PC-9 (cell line): ENCODE measurements at regions not wholly inside any gene's neighbourhood (a gene's known extent, or its start where the extent isn't known, plus 50 kb on each side); places are given as distances from the start of the nearest gene placed in this dataset.

Experiments
- BruUV-seq: library from RNA; stranded (reverse); fragments of 400-500 nt; replicated peaks from 2 replicates; lab custom pipeline; 2021; lab: Mats Ljungman, UMichigan
- CTCF ChIA-PET: fragments of 300-600 bp; sonication (Branson Sonifier 250); formaldehyde crosslinking; loops from one replicate; lab custom pipeline; 2022; ENCODE audit warnings: antibody characterized with exemption; lab: Charles Lee
- POLR2A ChIA-PET: fragments of 300-600 bp; sonication (Branson Sonifier 250); formaldehyde crosslinking; loops from one replicate; lab custom pipeline; 2022; ENCODE audit warnings: antibody characterized with exemption; ENCODE audit not compliant: unreplicated experiment; lab: Charles Lee
- DNase-seq, 2 experiments: peaks; one replicate each; pipeline versions ENCODE4 v3.0.0 to v3.0.0-alpha.2; 2015 to 2022; ENCODE audit warnings: mixed read lengths in 1 of 2
- H2AFZ ChIP-seq: fragments of 200-600 bp; sonication (generic); 2 replicates; pipeline ENCODE4 v1.8.1; 2017; ENCODE audit warnings: antibody characterized with exemption
- H3F3A ChIP-seq: fragments of 200-600 bp; sonication (generic); 2 replicates; pipeline ENCODE4 v1.8.1; 2017; ENCODE audit warnings: antibody characterized with exemption, mild to moderate bottlenecking, low read depth; ENCODE audit not compliant: insufficient read depth
- H3K27ac ChIP-seq: fragments of 200-600 bp; sonication (generic); 2 replicates; pipeline ENCODE4 v1.6.1; 2016; ENCODE audit warnings: mixed run types
- H3K27me3 ChIP-seq: fragments of 200-600 bp; sonication (generic); 2 replicates; pipeline ENCODE4 v1.6.1; 2016; ENCODE audit warnings: low read depth, mixed run types; ENCODE audit not compliant: insufficient read depth
- H3K36me3 ChIP-seq: fragments of 200-600 bp; sonication (generic); 2 replicates; pipeline ENCODE4 v1.6.1; 2016; ENCODE audit warnings: low read depth, mixed run types
- H3K4me1 ChIP-seq: fragments of 200-600 bp; sonication (generic); replicated peaks from 2 replicates; pipeline ENCODE4 v1.6.1; 2016; ENCODE audit warnings: mixed run types; ENCODE audit not compliant: insufficient read depth
- H3K4me2 ChIP-seq: fragments of 200-600 bp; sonication (generic); 2 replicates; pipeline ENCODE4 v1.6.1; 2017; ENCODE audit warnings: mixed run types
- H3K4me3 ChIP-seq: fragments of 200-600 bp; sonication (generic); 2 replicates; pipeline ENCODE4 v1.6.1; 2016; ENCODE audit warnings: mixed run types
- H3K79me2 ChIP-seq: fragments of 200-600 bp; sonication (generic); 2 replicates; pipeline ENCODE4 v1.6.1; 2017; ENCODE audit warnings: low read depth, mixed run types
- H3K9me2 ChIP-seq: fragments of 200-600 bp; sonication (generic); 2 replicates; pipeline ENCODE4 v1.8.1; 2017; ENCODE audit warnings: mild to moderate bottlenecking; ENCODE audit not compliant: insufficient read depth
- H3K9me3 ChIP-seq: fragments of 200-600 bp; sonication (generic); 2 replicates; pipeline ENCODE4 v1.8.1; 2016; ENCODE audit warnings: low read depth; ENCODE audit not compliant: insufficient read depth
- H4K20me1 ChIP-seq: fragments of 200-600 bp; sonication (generic); 2 replicates; pipeline ENCODE4 v1.8.1; 2017; ENCODE audit not compliant: insufficient read depth
- EZH2 ChIP-seq: fragments of 200-600 bp; sonication (generic); IDR thresholded peaks from 2 replicates; pipeline ENCODE4 v1.8.0; 2017; ENCODE audit warnings: antibody characterized with exemption, low read depth
- intact Hi-C: fragments of 100-400 bp; cut with micrococcal nuclease; formaldehyde crosslinking; loops from one replicate; pipeline ENCODE4 v1.10.0; 2022; ENCODE audit not compliant: unreplicated experiment
- TF ChIP-seq, protein P1 (sequence below): fragments of 200-600 bp; sonication (generic); conservative IDR thresholded peaks from 2 replicates; pipeline ENCODE4 v1.6.1; 2017; ENCODE audit warnings: mixed run types, antibody characterized with exemption, mild to moderate bottlenecking, moderate library complexity

DNA sequence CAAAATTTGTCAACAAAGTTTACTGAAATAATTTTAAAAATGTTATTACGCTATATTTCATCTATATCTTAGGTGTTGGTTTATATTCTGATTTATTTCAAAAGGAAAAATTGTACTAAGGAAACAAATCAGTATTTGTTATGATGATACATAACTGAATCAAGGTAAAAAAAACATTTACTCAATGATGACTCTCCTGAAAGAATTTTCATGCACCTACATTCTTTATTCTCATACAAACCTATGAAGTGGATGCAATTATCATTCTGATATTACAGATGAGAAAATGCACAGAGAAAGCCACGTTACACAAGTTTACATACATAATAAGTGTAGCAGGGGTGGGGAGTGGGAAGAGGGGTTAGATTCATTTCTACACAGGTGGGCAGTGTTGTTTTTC lies 422.4 kb downstream of the DSEL start:
- DNase-seq: no peak
- no peak overlapping the region for H3K27ac ChIP-seq
- CTCF ChIA-PET: no interaction called here

DNA sequence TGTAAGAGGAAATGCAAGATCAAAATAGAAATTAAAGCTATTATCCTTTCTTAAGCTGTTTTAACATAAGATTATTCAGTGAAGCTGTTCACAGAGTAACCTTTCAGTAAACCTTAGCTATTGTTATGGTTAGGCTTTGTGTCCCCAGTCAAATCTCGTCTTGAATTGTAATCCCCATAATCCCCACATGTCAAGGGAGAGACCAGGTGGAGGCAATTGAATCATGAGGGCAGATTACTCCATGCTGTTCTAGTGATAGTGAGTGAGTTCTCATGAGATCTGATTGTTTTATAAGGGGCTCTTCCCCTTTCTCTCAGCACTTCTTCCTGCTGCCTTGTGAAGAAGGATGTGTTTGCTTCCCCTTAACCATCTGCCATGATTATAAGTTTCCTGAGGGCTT lies 424.4 kb downstream of the DSEL start:
- no peaks in the 10 kb centered on the region for H3K27me3 ChIP-seq
- H3K9me3 ChIP-seq: no peaks in the 10 kb centered on the region
- H3K79me2 ChIP-seq: no peaks in the 10 kb centered on the region
- no peaks in the 10 kb centered on the region for H4K20me1 ChIP-seq
- no peak overlapping the region for H3K4me3 ChIP-seq
- no peak overlapping the region for H3K4me2 ChIP-seq
- no peak overlapping the region for H3K27ac ChIP-seq
- intact Hi-C loops: no loop called here
- no peaks in the 10 kb centered on the region for H3K36me3 ChIP-seq
- no peaks in the 10 kb centered on the region for H3K9me2 ChIP-seq
- no peak for DNase-seq
- ChIA-PET CTCF (no interaction called here), POLR2A (interaction anchor here (0.7 kb wide), 1 partner anchor 588 kb away, joined by 4 read pairs; no protein-coding TSS in a partner anchor)
- no TSS peak for BruUV-seq
- no peaks in the 10 kb centered on the region for H3K4me1 ChIP-seq
- H2AFZ ChIP-seq: no peak overlapping the region
- TF ChIP-seq, protein P1, sequence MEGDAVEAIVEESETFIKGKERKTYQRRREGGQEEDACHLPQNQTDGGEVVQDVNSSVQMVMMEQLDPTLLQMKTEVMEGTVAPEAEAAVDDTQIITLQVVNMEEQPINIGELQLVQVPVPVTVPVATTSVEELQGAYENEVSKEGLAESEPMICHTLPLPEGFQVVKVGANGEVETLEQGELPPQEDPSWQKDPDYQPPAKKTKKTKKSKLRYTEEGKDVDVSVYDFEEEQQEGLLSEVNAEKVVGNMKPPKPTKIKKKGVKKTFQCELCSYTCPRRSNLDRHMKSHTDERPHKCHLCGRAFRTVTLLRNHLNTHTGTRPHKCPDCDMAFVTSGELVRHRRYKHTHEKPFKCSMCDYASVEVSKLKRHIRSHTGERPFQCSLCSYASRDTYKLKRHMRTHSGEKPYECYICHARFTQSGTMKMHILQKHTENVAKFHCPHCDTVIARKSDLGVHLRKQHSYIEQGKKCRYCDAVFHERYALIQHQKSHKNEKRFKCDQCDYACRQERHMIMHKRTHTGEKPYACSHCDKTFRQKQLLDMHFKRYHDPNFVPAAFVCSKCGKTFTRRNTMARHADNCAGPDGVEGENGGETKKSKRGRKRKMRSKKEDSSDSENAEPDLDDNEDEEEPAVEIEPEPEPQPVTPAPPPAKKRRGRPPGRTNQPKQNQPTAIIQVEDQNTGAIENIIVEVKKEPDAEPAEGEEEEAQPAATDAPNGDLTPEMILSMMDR: no peak
- TF ChIP-seq EZH2: no peak
- H3F3A ChIP-seq: no peaks in the 10 kb centered on the region

More for the DNA sequence above, 422.4 kb downstream of the DSEL start:
- Histone ChIP-seq H4K20me1 (no peaks in the 10 kb centered on the region), H2AFZ (no peak overlapping the region), H3K36me3 (no peaks in the 10 kb centered on the region), H3K4me1 (no peaks in the 10 kb centered on the region), H3K4me3 (no peak overlapping the region), H3K9me3 (no peaks in the 10 kb centered on the region), H3K27me3 (no peaks in the 10 kb centered on the region), H3K79me2 (no peaks in the 10 kb centered on the region), H3F3A (no peaks in the 10 kb centered on the region), H3K4me2 (no peak overlapping the region), H3K9me2 (no peaks in the 10 kb centered on the region)
- intact Hi-C loops: no loop called here
- no peak for TF ChIP-seq EZH2
- TF ChIP-seq, protein P1: no peak
- POLR2A ChIA-PET: no interaction called here
- no TSS peak for BruUV-seq

DNA sequence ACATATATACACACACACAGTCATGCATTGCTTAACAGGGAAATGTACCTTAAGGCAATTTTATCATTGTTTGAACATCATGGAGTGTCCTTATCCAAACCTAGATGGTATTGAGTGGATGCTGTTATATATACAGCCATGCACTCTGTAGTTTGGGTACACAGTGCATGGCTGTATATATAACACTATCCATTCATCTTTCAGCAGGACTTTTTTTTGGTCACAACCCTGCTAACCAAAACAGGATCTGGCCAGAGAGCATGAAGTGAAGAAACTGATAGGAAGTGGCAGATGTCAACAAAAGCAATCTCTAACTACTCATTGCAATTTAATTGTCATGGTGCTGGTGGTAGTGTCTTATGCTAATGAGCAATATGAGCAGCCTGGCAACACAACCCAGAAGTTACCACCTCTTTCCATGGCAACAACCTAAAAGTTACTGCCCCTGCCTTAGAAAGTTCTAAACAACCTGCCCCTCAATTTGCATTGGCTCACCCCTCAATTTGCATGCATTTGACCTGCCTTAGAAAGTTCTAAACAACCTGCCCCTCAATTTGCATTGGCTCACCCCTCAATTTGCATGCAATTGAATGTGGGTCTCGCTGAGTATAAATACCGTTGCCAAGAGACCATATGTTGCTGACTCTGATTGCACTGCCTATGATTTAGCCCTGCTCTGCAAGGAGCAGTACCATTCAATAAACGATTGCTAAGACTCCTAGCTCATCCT lies 434.9 kb downstream of the DSEL start:
- CTCF ChIA-PET: no interaction called here
- Histone ChIP-seq H3K4me2 (no peak overlapping the region), H3K79me2 (no peaks in the 10 kb centered on the region), H3K9me3 (no peaks in the 10 kb centered on the region), H3K4me3 (no peak overlapping the region), H3K4me1 (no peaks in the 10 kb centered on the region), H4K20me1 (no peaks in the 10 kb centered on the region), H3F3A (no peaks in the 10 kb centered on the region), H2AFZ (no peak overlapping the region), H3K27ac (no peak overlapping the region), H3K9me2 (no peaks in the 10 kb centered on the region; the same call in 1 of the 2 replicates), H3K36me3 (no peaks in the 10 kb centered on the region), H3K27me3 (no peaks in the 10 kb centered on the region)
- POLR2A ChIA-PET: no interaction called here
- no TSS peak for BruUV-seq
- no peak for DNase-seq
- intact Hi-C loops: no loop called here
- no peak for TF ChIP-seq EZH2
- TF ChIP-seq, protein P1: no peak
